H1 (cell line): ENCODE measurements at regions not wholly inside any gene's neighbourhood (a gene's known extent, or its start where the extent isn't known, plus 50 kb on each side); places are given as distances from the start of the nearest gene placed in this dataset.

Source experiments
- CTCF ChIA-PET: fragments of 300-600 bp; sonication (Branson Sonifier 250); formaldehyde crosslinking; loops from one replicate; lab custom pipeline; 2021; ENCODE audit not compliant: partially characterized antibody; lab: Charles Lee
- POLR2A ChIA-PET: fragments of 300-600 bp; sonication (Branson Sonifier 250); formaldehyde crosslinking; loops from one replicate; lab custom pipeline; 2021; ENCODE audit warnings: inconsistent platforms; ENCODE audit not compliant: partially characterized antibody; lab: Charles Lee
- DNase-seq, 2 experiments: peaks; one replicate each; pipeline versions ENCODE4 v3.0.0 to v3.0.0-alpha.2; 2010 to 2022; ENCODE audit warnings: low spot score in 2 of 2, low read depth in 1 of 2, mixed read lengths in 1 of 2
- FAIRE-seq: peaks from 2 replicates; lab custom pipeline; 2011; peaks lifted over from hg19 to GRCh38; lab: Jason Lieb, UNC
- H2AFZ ChIP-seq: 2 replicates; pipeline ENCODE4 v1.8.1; 2012; ENCODE audit warnings: low read length, inconsistent platforms
- H2AK5ac ChIP-seq: 2 replicates; pipeline ENCODE4 v1.6.1; 2013; ENCODE audit warnings: low read depth, low read length
- H2BK120ac ChIP-seq: replicated peaks from 2 replicates; pipeline ENCODE3; 2013; ENCODE audit warnings: low read depth, low read length, inconsistent platforms
- H2BK12ac ChIP-seq: 2 replicates; pipeline ENCODE4 v1.6.1; 2013; ENCODE audit warnings: low read depth, low read length
- H2BK15ac ChIP-seq: 2 replicates; pipeline ENCODE4 v1.6.1; 2013; ENCODE audit warnings: low read length
- H2BK20ac ChIP-seq: 2 replicates; pipeline ENCODE4 v1.6.1; 2013; ENCODE audit warnings: low read length
- H2BK5ac ChIP-seq: 2 replicates; pipeline ENCODE4 v1.6.1; 2013; ENCODE audit warnings: low read depth, low read length
- H3K14ac ChIP-seq: 2 replicates; pipeline ENCODE4 v1.6.1; 2013; ENCODE audit warnings: inconsistent platforms; ENCODE audit not compliant: insufficient read length
- H3K18ac ChIP-seq: 2 replicates; pipeline ENCODE4 v1.6.1; 2013; ENCODE audit warnings: low read length; ENCODE audit errors: extremely low read depth
- H3K23ac ChIP-seq: 2 replicates; pipeline ENCODE4 v1.6.1; 2013; ENCODE audit warnings: inconsistent platforms; ENCODE audit not compliant: insufficient read length
- H3K23me2 ChIP-seq: 2 replicates; pipeline ENCODE4 v1.6.1; 2013; ENCODE audit warnings: low read depth, low read length
- H3K27ac ChIP-seq: 2 replicates; pipeline ENCODE4 v1.6.1; 2011; ENCODE audit warnings: low read depth, low read length, inconsistent platforms
- H3K27me3 ChIP-seq, 4 experiments: replicated peaks in 1 of 4; 1 replicate in 1 of 4; 2 replicates in 3 of 4; pipeline versions ENCODE4 v1.6.1 to v1.8.1; 2011 to 2013; ENCODE audit warnings: low read length in 3 of 4, mild to moderate bottlenecking in 3 of 4, inconsistent platforms in 2 of 4, mixed read lengths in 2 of 4, moderate library complexity in 1 of 4; ENCODE audit not compliant: control insufficient read depth in 3 of 4, insufficient read depth in 3 of 4; ENCODE audit errors: extremely low read depth in 1 of 4
- H3K36me3 ChIP-seq, 4 experiments: 2 replicates each; pipeline versions ENCODE4 v1.6.1 to v1.8.1; 2011 to 2013; ENCODE audit warnings: mild to moderate bottlenecking in 4 of 4, low read length in 3 of 4, moderate library complexity in 2 of 4, control low read depth in 1 of 4, inconsistent platforms in 1 of 4; ENCODE audit not compliant: insufficient read depth in 4 of 4, control insufficient read depth in 2 of 4
- H3K4ac ChIP-seq: replicated peaks from 2 replicates; pipeline ENCODE3; 2013; ENCODE audit warnings: low read length, low read depth, mixed read lengths, inconsistent platforms; ENCODE audit not compliant: insufficient read length
- H3K4me1 ChIP-seq, 4 experiments: replicated peaks in 1 of 4; 1 replicate in 1 of 4; 2 replicates in 3 of 4; pipeline versions ENCODE4 v1.6.1 to v1.8.1; 2011 to 2013; ENCODE audit warnings: low read length in 3 of 4, inconsistent platforms in 2 of 4, mixed read lengths in 1 of 4; ENCODE audit not compliant: insufficient read depth in 4 of 4, control insufficient read depth in 3 of 4
- H3K4me2 ChIP-seq, 2 experiments: 2 replicates each; pipeline versions ENCODE4 v1.6.1 to v1.8.1; 2011 to 2013; ENCODE audit warnings: low read depth in 2 of 2, low read length in 2 of 2, control low read depth in 1 of 2, inconsistent platforms in 1 of 2, mild to moderate bottlenecking in 1 of 2; ENCODE audit not compliant: insufficient read depth in 1 of 2
- H3K4me3 ChIP-seq, 4 experiments: fragments of 200-600, 300-600 bp in 1 of 4; sonication (generic), shearing (Covaris generic), sonication (Bioruptor Twin) in 1 of 4; 2 replicates each; pipeline versions ENCODE4 v1.5.1 to v1.8.1; 2011 to 2016; ENCODE audit warnings: low read length in 4 of 4, low read depth in 3 of 4, control low read depth in 2 of 4, inconsistent platforms in 2 of 4, mild to moderate bottlenecking in 2 of 4, mixed read lengths in 1 of 4, moderate library complexity in 1 of 4; ENCODE audit not compliant: insufficient read depth in 2 of 4; ENCODE audit errors: extremely low read depth in 1 of 4
- H3K56ac ChIP-seq: replicated peaks from 2 replicates; pipeline ENCODE3; 2013; ENCODE audit warnings: low read depth, mild to moderate bottlenecking, mixed read lengths, low read length, inconsistent platforms; ENCODE audit not compliant: insufficient read length
- H3K79me1 ChIP-seq: 2 replicates; pipeline ENCODE4 v1.6.1; 2013; ENCODE audit warnings: low read depth, low read length, control low read depth
- H3K79me2 ChIP-seq, 2 experiments: 2 replicates each; pipeline versions ENCODE4 v1.6.1 to v1.8.1; 2012 to 2013; ENCODE audit warnings: low read length in 2 of 2, mild to moderate bottlenecking in 2 of 2, inconsistent platforms in 1 of 2; ENCODE audit not compliant: insufficient read depth in 2 of 2, control insufficient read depth in 1 of 2
- H3K9ac ChIP-seq, 4 experiments: replicated peaks in 1 of 4; 1 replicate in 1 of 4; 2 replicates in 3 of 4; pipeline versions ENCODE4 v1.6.1 to v1.8.1; 2011 to 2013; ENCODE audit warnings: low read depth in 3 of 4, low read length in 3 of 4, control low read depth in 2 of 4, mild to moderate bottlenecking in 2 of 4, moderate library complexity in 2 of 4, inconsistent platforms in 1 of 4; ENCODE audit errors: extremely low read depth in 1 of 4
- H3K9me3 ChIP-seq, 2 experiments: 2 replicates each; pipeline versions ENCODE4 v1.6.1 to v1.8.1; 2012 to 2013; ENCODE audit warnings: mild to moderate bottlenecking in 2 of 2, moderate library complexity in 2 of 2, control low read depth in 1 of 2, inconsistent platforms in 1 of 2, low read depth in 1 of 2, low read length in 1 of 2, mixed read lengths in 1 of 2; ENCODE audit not compliant: insufficient read depth in 2 of 2
- H4K20me1 ChIP-seq, 2 experiments: replicated peaks in 1 of 2; 2 replicates each; pipeline versions ENCODE3 to v1.8.1; 2011 to 2013; ENCODE audit warnings: inconsistent platforms in 2 of 2, low read length in 2 of 2, mild to moderate bottlenecking in 1 of 2; ENCODE audit not compliant: insufficient read depth in 2 of 2, control insufficient read depth in 1 of 2
- H4K5ac ChIP-seq: 2 replicates; pipeline ENCODE4 v1.6.1; 2013; ENCODE audit warnings: low read length, low read depth, mixed read lengths, inconsistent platforms; ENCODE audit not compliant: insufficient read length
- H4K8ac ChIP-seq: 2 replicates; pipeline ENCODE4 v1.8.0; 2013; ENCODE audit warnings: mild to moderate bottlenecking, moderate library complexity, low read length, inconsistent platforms; ENCODE audit not compliant: insufficient read depth; ENCODE audit errors: extremely low read depth
- H4K91ac ChIP-seq: replicated peaks from 2 replicates; pipeline ENCODE3; 2013; ENCODE audit warnings: low read length, mixed read lengths, inconsistent platforms; ENCODE audit not compliant: insufficient read length
- CBX8 ChIP-seq: fragments of 300-800, 300-1000 bp; sonication (generic); IDR thresholded peaks from 2 replicates; pipeline ENCODE4 v1.7.1; 2016; ENCODE audit warnings: low read depth, low read length, borderline replicate concordance
- CHD2 ChIP-seq: IDR thresholded peaks from 2 replicates; pipeline ENCODE4 v1.6.1; 2012; ENCODE audit warnings: low read length, improper control_type of control experiment
- CTBP2 ChIP-seq: IDR thresholded peaks from 2 replicates; pipeline ENCODE4 v1.7.0; 2011; ENCODE audit warnings: borderline replicate concordance, mild to moderate bottlenecking, moderate library complexity, mixed read lengths, low read length; ENCODE audit not compliant: insufficient read depth, insufficient read length
- GABPA ChIP-seq: IDR thresholded peaks from 2 replicates; pipeline ENCODE4 v1.6.1; 2011; ENCODE audit warnings: mild to moderate bottlenecking, low read length, moderate library complexity, borderline replicate concordance; ENCODE audit not compliant: insufficient read depth
- HDAC6 ChIP-seq: IDR thresholded peaks from one replicate; pipeline ENCODE4 v1.7.1; 2012; ENCODE audit warnings: low read depth, mild to moderate bottlenecking, inconsistent platforms, low read length, moderate library complexity
- MAFK ChIP-seq: IDR thresholded peaks from 2 replicates; pipeline ENCODE4 v1.6.1; 2012; ENCODE audit warnings: low read depth, mild to moderate bottlenecking, improper control_type of control experiment, low read length
- POLR2AphosphoS5 ChIP-seq: IDR thresholded peaks from 2 replicates; pipeline ENCODE4 v1.6.1; 2011; ENCODE audit warnings: low read depth, low read length
- POU5F1 ChIP-seq: IDR thresholded peaks from 2 replicates; pipeline ENCODE4 v1.6.1; 2011; ENCODE audit warnings: low read depth, mild to moderate bottlenecking, low read length, moderate library complexity
- RNF2 ChIP-seq: fragments of 200-900, 300-1000 bp; sonication (generic); IDR thresholded peaks from 2 replicates; pipeline ENCODE4 v1.7.1; 2016; ENCODE audit warnings: borderline replicate concordance, low read depth, mild to moderate bottlenecking, antibody characterized with exemption, low read length; ENCODE audit not compliant: poor library complexity, severe bottlenecking; ENCODE audit errors: missing control alignments
- RXRA ChIP-seq: IDR thresholded peaks from 2 replicates; pipeline ENCODE4 v1.6.1; 2011; ENCODE audit warnings: low read depth, mild to moderate bottlenecking, low read length, moderate library complexity; ENCODE audit not compliant: insufficient read depth
- SP4 ChIP-seq: IDR thresholded peaks from 2 replicates; pipeline ENCODE4 v1.6.1; 2012; ENCODE audit warnings: low read length, inconsistent platforms
- TAF7 ChIP-seq: optimal IDR thresholded peaks from 2 replicates; pipeline ENCODE3; 2011; ENCODE audit warnings: low read depth, mild to moderate bottlenecking, inconsistent platforms, low read length, moderate library complexity, borderline replicate concordance
- YY1 ChIP-seq: IDR thresholded peaks from 2 replicates; pipeline ENCODE4 v1.6.1; 2011; ENCODE audit warnings: low read depth, mild to moderate bottlenecking, low read length
- ZNF274 ChIP-seq: IDR thresholded peaks from 2 replicates; pipeline ENCODE4 v1.7.0; 2012; ENCODE audit warnings: low read length, borderline replicate concordance; ENCODE audit errors: extremely low read depth
- TF ChIP-seq, protein P1 (sequence below): IDR thresholded peaks from 2 replicates; pipeline ENCODE4 v1.6.1; 2012; ENCODE audit warnings: inconsistent platforms

DNA sequence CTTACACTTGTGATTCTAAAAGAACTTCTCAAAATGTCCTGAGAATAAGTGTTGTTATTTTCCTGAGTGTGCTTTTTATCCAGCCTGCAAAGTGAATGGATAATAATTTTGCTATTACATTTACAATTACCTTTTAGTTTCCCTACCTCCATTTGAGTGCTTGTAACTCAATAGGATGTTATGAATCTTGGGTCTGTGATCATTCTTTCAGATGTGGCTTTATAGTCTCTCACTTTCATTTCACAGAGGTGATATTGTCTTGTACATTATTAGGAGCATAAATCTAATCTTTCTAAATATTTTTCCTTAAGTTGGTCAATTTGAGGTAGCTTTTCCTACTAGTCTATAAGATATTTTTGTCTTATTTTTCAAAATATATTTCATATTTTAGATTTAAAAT lies 386.3 kb upstream of the EPHA6 start:
- Histone ChIP-seq H3K23me2 (no peaks in the 10 kb centered on the region), H3K56ac (no peak overlapping the region), H2AK5ac (no peak overlapping the region), H3K4me1 (no peaks in the 10 kb centered on the region), H3K23ac (no peak overlapping the region), H3K79me2 (no peaks in the 10 kb centered on the region), H4K8ac (no peak overlapping the region), H3K27me3 (no peaks in the 10 kb centered on the region), H3K4me2 (no peak overlapping the region), H2BK5ac (no peak overlapping the region), H4K91ac (no peak overlapping the region), H4K5ac (no peak overlapping the region), H2AFZ (no peak overlapping the region), H3K4ac (no peak overlapping the region), H3K79me1 (no peaks in the 10 kb centered on the region), H3K9ac (no peak overlapping the region), H2BK20ac (no peak overlapping the region), H3K36me3 (no peaks in the 10 kb centered on the region), H2BK120ac (no peak overlapping the region), H3K18ac (no peak overlapping the region), H3K14ac (no peak overlapping the region), H2BK15ac (no peak overlapping the region), H4K20me1 (no peaks in the 10 kb centered on the region), H3K4me3 (no peak overlapping the region), H2BK12ac (no peak overlapping the region), H3K9me3 (no peaks in the 10 kb centered on the region), H3K27ac (no peak overlapping the region)
- ChIA-PET CTCF (no interaction called here), POLR2A (no interaction called here)
- DNase-seq (no peak), FAIRE-seq (no peak)
- TF ChIP-seq RXRA: no peak
- TF ChIP-seq SP4: no peak
- no peak for TF ChIP-seq CTBP2
- no peak for TF ChIP-seq YY1
- no peak for TF ChIP-seq ZNF274
- TF ChIP-seq CBX8: no peak
- no peak for TF ChIP-seq POU5F1
- TF ChIP-seq MAFK: no peak
- no peak for TF ChIP-seq HDAC6
- TF ChIP-seq GABPA: no peak
- no peak for TF ChIP-seq CHD2
- TF ChIP-seq, protein P1, sequence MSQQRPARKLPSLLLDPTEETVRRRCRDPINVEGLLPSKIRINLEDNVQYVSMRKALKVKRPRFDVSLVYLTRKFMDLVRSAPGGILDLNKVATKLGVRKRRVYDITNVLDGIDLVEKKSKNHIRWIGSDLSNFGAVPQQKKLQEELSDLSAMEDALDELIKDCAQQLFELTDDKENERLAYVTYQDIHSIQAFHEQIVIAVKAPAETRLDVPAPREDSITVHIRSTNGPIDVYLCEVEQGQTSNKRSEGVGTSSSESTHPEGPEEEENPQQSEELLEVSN: no peak
- no peak for TF ChIP-seq POLR2AphosphoS5
- TF ChIP-seq RNF2: no peak
- TF ChIP-seq TAF7: no peak
